CD4-positive, alpha-beta T cell treated with Interleukin-15 for 1 hour (primary cell): ENCODE measurements at regions not wholly inside any gene's neighbourhood (a gene's known extent, or its start where the extent isn't known, plus 50 kb on each side); places are given as distances from the start of the nearest gene placed in this dataset.
"Not testable (repeated sequence)": the region's sequence is repeated elsewhere in the genome, so short reads cannot be mapped to it uniquely, and the experiment has no call there.

Source experiments
- DNase-seq: peaks from one replicate; pipeline ENCODE4 v3.0.0-alpha.2; 2020

GRCh38 chrX:25442499-25442898, 426.7 kb upstream of the ARX start:
- DNase-seq, result no peak

GRCh38 chrX:25433307-25433706, 417.5 kb upstream of the ARX start:
- DNase-seq, result no peak

GRCh38 chrX:25432396-25432795, 416.6 kb upstream of the ARX start:
- no peak for DNase-seq

GRCh38 chrX:25427873-25428555, 412.2 kb upstream of the ARX start:
- DNase-seq, result peak; percentile 13

- not testable (repeated sequence) for DNase-seq
These were observed 388.4 kb upstream of the ARX start for GRCh38 chrX:25404163-25404562.

GRCh38 chrX:25389266-25389665, 373.5 kb upstream of the ARX start:
- DNase-seq, result no peak

GRCh38 chrX:25383196-25383595, 367.4 kb upstream of the ARX start:
- no peak for DNase-seq

- DNase-seq, result no peak
These were observed 340.7 kb upstream of the ARX start for GRCh38 chrX:25356456-25356855.

- no peak for DNase-seq
These were observed 328.6 kb upstream of the ARX start for GRCh38 chrX:25344161-25344936.

- DNase-seq, result no peak
These were observed 327.3 kb upstream of the ARX start for GRCh38 chrX:25343060-25343459.

- DNase-seq, result no peak
These were observed 322.1 kb upstream of the ARX start for GRCh38 chrX:25337841-25338240.

- no peak for DNase-seq
These were observed 285.2 kb upstream of the ARX start for GRCh38 chrX:25300994-25301393.

GRCh38 chrX:25296850-25297249, 281.1 kb upstream of the ARX start:
- no peak for DNase-seq

GRCh38 chrX:25295466-25295865, 279.7 kb upstream of the ARX start:
- no peak for DNase-seq

GRCh38 chrX:25290132-25290531, 274.4 kb upstream of the ARX start:
- DNase-seq, result no peak

GRCh38 chrX:25288676-25289075, 272.9 kb upstream of the ARX start:
- no peak for DNase-seq

GRCh38 chrX:25287521-25287920, 271.8 kb upstream of the ARX start:
- no peak for DNase-seq

- no peak for DNase-seq
These were observed 269.8 kb upstream of the ARX start for GRCh38 chrX:25285598-25285997.

- no peak for DNase-seq
These were observed 263.7 kb upstream of the ARX start for GRCh38 chrX:25279510-25279909.

- DNase-seq, result no peak
These were observed 262.6 kb upstream of the ARX start for GRCh38 chrX:25278341-25278740.

GRCh38 chrX:25277574-25277973, 261.8 kb upstream of the ARX start:
- DNase-seq, result no peak

GRCh38 chrX:25275159-25275558, 259.4 kb upstream of the ARX start:
- DNase-seq, result no peak

GRCh38 chrX:25241461-25241860, 225.7 kb upstream of the ARX start:
- no peak for DNase-seq

- DNase-seq, result no peak
These were observed 210.4 kb upstream of the ARX start for GRCh38 chrX:25226151-25226550.

- no peak for DNase-seq
These were observed 203.7 kb upstream of the ARX start for GRCh38 chrX:25219480-25219879.
